H9 (cell line): ENCODE measurements at regions not wholly inside any gene's neighbourhood (a gene's known extent, or its start where the extent isn't known, plus 50 kb on each side); places are given as distances from the start of the nearest gene placed in this dataset.

Source experiments
- DNase-seq: peaks from one replicate; pipeline ENCODE4 v3.0.0-alpha.2; 2017
- H2AFZ ChIP-seq: one replicate; pipeline ENCODE4 v1.6.1; 2013; ENCODE audit warnings: mild to moderate bottlenecking, low read length, control low read depth, moderate library complexity
- H2AK5ac ChIP-seq: 2 replicates; pipeline ENCODE4 v1.6.1; 2013; ENCODE audit warnings: low read length, control low read depth, mixed read lengths; ENCODE audit not compliant: insufficient read length
- H2BK120ac ChIP-seq: one replicate; pipeline ENCODE4 v1.6.1; 2013; ENCODE audit warnings: low read depth, mild to moderate bottlenecking, low read length, control low read depth, inconsistent platforms; ENCODE audit not compliant: poor library complexity, severe bottlenecking
- H2BK12ac ChIP-seq: 2 replicates; pipeline ENCODE4 v1.6.1; 2013; ENCODE audit warnings: low read length, control low read depth, mixed read lengths, low read depth; ENCODE audit not compliant: insufficient read length
- H2BK15ac ChIP-seq: 2 replicates; pipeline ENCODE4 v1.6.1; 2013; ENCODE audit warnings: low read depth, low read length, control low read depth
- H2BK20ac ChIP-seq: one replicate; pipeline ENCODE4 v1.6.1; 2013; ENCODE audit warnings: low read depth, mild to moderate bottlenecking, low read length, control low read depth, inconsistent platforms; ENCODE audit not compliant: poor library complexity, severe bottlenecking
- H2BK5ac ChIP-seq: 2 replicates; pipeline ENCODE4 v1.6.1; 2013; ENCODE audit warnings: low read length, control low read depth, mixed read lengths; ENCODE audit not compliant: insufficient read length
- H3K14ac ChIP-seq: 2 replicates; pipeline ENCODE4 v1.6.1; 2013; ENCODE audit warnings: low read length, control low read depth; ENCODE audit not compliant: insufficient read depth
- H3K18ac ChIP-seq: 2 replicates; pipeline ENCODE4 v1.6.1; 2013; ENCODE audit warnings: low read depth, mild to moderate bottlenecking, mixed read lengths, low read length, control low read depth; ENCODE audit not compliant: insufficient read length
- H3K23ac ChIP-seq: 2 replicates; pipeline ENCODE4 v1.6.1; 2013; ENCODE audit warnings: low read length, control low read depth, mixed read lengths, low read depth; ENCODE audit not compliant: insufficient read length
- H3K23me2 ChIP-seq: 2 replicates; pipeline ENCODE4 v1.6.1; 2013; ENCODE audit warnings: low read depth, mild to moderate bottlenecking, mixed read lengths, low read length, control low read depth; ENCODE audit not compliant: insufficient read length, poor library complexity, severe bottlenecking
- H3K27ac ChIP-seq: 2 replicates; pipeline ENCODE4 v1.5.1; 2013; ENCODE audit warnings: low read length, control low read depth, mixed read lengths, low read depth; ENCODE audit not compliant: insufficient read length
- H3K27me3 ChIP-seq: 2 replicates; pipeline ENCODE4 v1.6.1; 2013; ENCODE audit warnings: low read length, control low read depth, inconsistent platforms; ENCODE audit not compliant: insufficient read depth
- H3K4ac ChIP-seq: 2 replicates; pipeline ENCODE4 v1.6.1; 2013; ENCODE audit warnings: low read depth, mild to moderate bottlenecking, control low read depth, inconsistent platforms, low read length, moderate library complexity
- H3K4me1 ChIP-seq: 2 replicates; pipeline ENCODE4 v1.6.1; 2013; ENCODE audit warnings: low read length, control low read depth, inconsistent platforms; ENCODE audit not compliant: insufficient read depth
- H3K4me2 ChIP-seq: 2 replicates; pipeline ENCODE4 v1.6.1; 2013; ENCODE audit warnings: low read length, control low read depth, mixed read lengths; ENCODE audit not compliant: insufficient read length, insufficient read depth
- H3K56ac ChIP-seq: 2 replicates; pipeline ENCODE4 v1.6.1; 2013; ENCODE audit warnings: low read depth, mild to moderate bottlenecking, mixed read lengths, low read length, control low read depth; ENCODE audit not compliant: insufficient read length
- H3K79me1 ChIP-seq: 2 replicates; pipeline ENCODE4 v1.6.1; 2013; ENCODE audit warnings: low read depth, mild to moderate bottlenecking, moderate library complexity, low read length, control low read depth, inconsistent platforms; ENCODE audit not compliant: insufficient read depth, poor library complexity, severe bottlenecking
- H3K79me2 ChIP-seq: 2 replicates; pipeline ENCODE4 v1.6.1; 2013; ENCODE audit warnings: low read length, control low read depth, inconsistent platforms; ENCODE audit not compliant: insufficient read depth
- H3K9ac ChIP-seq: 2 replicates; pipeline ENCODE4 v1.6.1; 2013; ENCODE audit warnings: low read length, control low read depth, mixed read lengths; ENCODE audit not compliant: insufficient read length; ENCODE audit errors: extremely low read depth
- H3K9me3 ChIP-seq: one replicate; pipeline ENCODE4 v1.6.1; 2013; ENCODE audit warnings: low read depth, low read length, inconsistent platforms; ENCODE audit not compliant: control insufficient read depth
- H3T11ph ChIP-seq: one replicate; pipeline ENCODE4 v1.6.1; 2013; ENCODE audit warnings: mild to moderate bottlenecking, low read length, control low read depth, inconsistent platforms
- H4K20me1 ChIP-seq: one replicate; pipeline ENCODE4 v1.6.1; 2013; ENCODE audit not compliant: control insufficient read depth, insufficient read length, insufficient read depth
- H4K5ac ChIP-seq: 2 replicates; pipeline ENCODE4 v1.6.1; 2013; ENCODE audit warnings: low read depth, mild to moderate bottlenecking, mixed read lengths, low read length, control low read depth; ENCODE audit not compliant: insufficient read length
- H4K8ac ChIP-seq: replicated peaks from 2 replicates; pipeline ENCODE4 v1.6.1; 2013; ENCODE audit warnings: low read length, control low read depth, mixed read lengths, low read depth; ENCODE audit not compliant: insufficient read length
- H4K91ac ChIP-seq: 2 replicates; pipeline ENCODE4 v1.6.1; 2013; ENCODE audit warnings: low read depth, mild to moderate bottlenecking, moderate library complexity, mixed read lengths, low read length, control low read depth; ENCODE audit not compliant: insufficient read length
- H3K27ac Mint-ChIP-seq, 3 experiments: 2 replicates in 2 of 3; 3 replicates in 1 of 3; pipeline ENCODE4 v1.8.0; 2020 to 2021; ENCODE audit warnings: mixed read lengths in 3 of 3, mild to moderate bottlenecking in 1 of 3, moderate library complexity in 1 of 3
- H3K27me3 Mint-ChIP-seq: 2 replicates; pipeline ENCODE4 v1.8.0; 2021; ENCODE audit warnings: low read depth, mild to moderate bottlenecking, moderate library complexity, mixed read lengths
- H3K36me3 Mint-ChIP-seq, 3 experiments: 2 replicates in 2 of 3; 3 replicates in 1 of 3; pipeline ENCODE4 v1.8.0; 2020 to 2021; ENCODE audit warnings: low read depth in 3 of 3, mixed read lengths in 3 of 3; ENCODE audit not compliant: insufficient read depth in 1 of 3
- H3K4me1 Mint-ChIP-seq, 2 experiments: 2 replicates each; pipeline ENCODE4 v1.8.0; 2020; ENCODE audit warnings: mixed read lengths in 2 of 2
- H3K4me3 Mint-ChIP-seq, 2 experiments: 2 replicates in 1 of 2; 3 replicates in 1 of 2; pipeline ENCODE4 v1.8.0; 2020 to 2021; ENCODE audit warnings: mild to moderate bottlenecking in 2 of 2, mixed read lengths in 2 of 2, moderate library complexity in 1 of 2
- H3K9me3 Mint-ChIP-seq, 2 experiments: 2 replicates in 1 of 2; 3 replicates in 1 of 2; pipeline ENCODE4 v1.8.0; 2020; ENCODE audit warnings: mild to moderate bottlenecking in 2 of 2, mixed read lengths in 2 of 2, moderate library complexity in 1 of 2
- WGBS: extraction: QIAGEN DNeasy Blood & Tissue Kit; methylation state at CpG from one replicate; pipeline ENCODE4 v1.1.7; 2013; ENCODE audit warnings: missing lambda C conversion rate, low lambda C conversion rate, mixed read lengths; ENCODE audit not compliant: insufficient read length; ENCODE audit errors: extremely low coverage; 5-methylcytosine and 5-hydroxymethylcytosine counted together
- TF ChIP-seq, protein P1 (sequence below): fragments of 200-600 bp; sonication (generic); conservative IDR thresholded peaks from 3 replicates; pipeline ENCODE4 v1.8.0; 2021; ENCODE audit warnings: antibody characterized with exemption, mild to moderate bottlenecking

DNA sequence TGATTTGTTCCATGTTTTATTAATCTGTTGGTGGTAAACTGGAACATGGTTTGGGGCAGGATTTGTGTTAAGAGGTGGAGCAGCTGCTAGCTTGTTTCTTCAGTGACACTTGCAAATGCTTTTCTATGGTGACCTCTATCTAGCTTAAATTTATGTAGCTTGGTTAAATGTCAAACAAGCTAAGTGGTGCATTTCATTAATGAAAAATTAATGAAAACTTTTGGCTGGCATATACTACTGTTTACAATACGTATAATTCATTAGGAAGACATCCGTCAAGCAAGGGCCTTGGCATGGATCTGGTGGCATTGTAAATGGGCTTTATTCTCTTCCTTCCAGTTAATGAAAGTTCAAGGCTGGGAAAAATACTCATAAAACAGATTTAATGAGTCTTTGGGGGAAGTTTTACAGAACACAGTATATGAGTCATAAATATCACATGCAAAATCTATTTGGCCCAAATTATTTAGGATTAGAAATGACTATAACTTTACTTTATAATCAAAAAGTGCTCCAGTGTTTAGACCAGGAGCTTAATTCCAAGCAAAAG lies 807.7 kb upstream of the SEL1L start:
- no peaks in the 10 kb centered on the region for H3K9me3 ChIP-seq
- TF ChIP-seq, protein P1, sequence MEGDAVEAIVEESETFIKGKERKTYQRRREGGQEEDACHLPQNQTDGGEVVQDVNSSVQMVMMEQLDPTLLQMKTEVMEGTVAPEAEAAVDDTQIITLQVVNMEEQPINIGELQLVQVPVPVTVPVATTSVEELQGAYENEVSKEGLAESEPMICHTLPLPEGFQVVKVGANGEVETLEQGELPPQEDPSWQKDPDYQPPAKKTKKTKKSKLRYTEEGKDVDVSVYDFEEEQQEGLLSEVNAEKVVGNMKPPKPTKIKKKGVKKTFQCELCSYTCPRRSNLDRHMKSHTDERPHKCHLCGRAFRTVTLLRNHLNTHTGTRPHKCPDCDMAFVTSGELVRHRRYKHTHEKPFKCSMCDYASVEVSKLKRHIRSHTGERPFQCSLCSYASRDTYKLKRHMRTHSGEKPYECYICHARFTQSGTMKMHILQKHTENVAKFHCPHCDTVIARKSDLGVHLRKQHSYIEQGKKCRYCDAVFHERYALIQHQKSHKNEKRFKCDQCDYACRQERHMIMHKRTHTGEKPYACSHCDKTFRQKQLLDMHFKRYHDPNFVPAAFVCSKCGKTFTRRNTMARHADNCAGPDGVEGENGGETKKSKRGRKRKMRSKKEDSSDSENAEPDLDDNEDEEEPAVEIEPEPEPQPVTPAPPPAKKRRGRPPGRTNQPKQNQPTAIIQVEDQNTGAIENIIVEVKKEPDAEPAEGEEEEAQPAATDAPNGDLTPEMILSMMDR, result no peak
- H3K27me3 Mint-ChIP-seq, result no peaks in the 10 kb centered on the region; the same call in 1 of the 2 replicates
- H3K4me1 ChIP-seq, result no peaks in the 10 kb centered on the region
- no peaks in the 10 kb centered on the region for H3K27me3 ChIP-seq
- no peak overlapping the region for H2AK5ac ChIP-seq
- H3K79me2 ChIP-seq, result no peaks in the 10 kb centered on the region
- H3K79me1 ChIP-seq, result no peaks in the 10 kb centered on the region
- H3K4ac ChIP-seq, result no peak overlapping the region
- no peak overlapping the region for H2BK20ac ChIP-seq
- H3K27ac Mint-ChIP-seq, result no peak overlapping the region
- no peak overlapping the region for H3K4me3 Mint-ChIP-seq
- H3K23me2 ChIP-seq, result no peaks in the 10 kb centered on the region
- no peak overlapping the region for H3K27ac ChIP-seq
- H3T11ph ChIP-seq, result no peak overlapping the region
- H3K36me3 Mint-ChIP-seq, result peaks cover 0 to 8% (median 0%) of the 10 kb centered on the region in 3 experiments; a peak in 4 of 7 replicates
- no peak overlapping the region for H2BK120ac ChIP-seq
- H3K4me1 Mint-ChIP-seq, result no peaks in the 10 kb centered on the region
- H3K14ac ChIP-seq, result no peak overlapping the region
- H4K5ac ChIP-seq, result no peak overlapping the region
- no peak for DNase-seq
- H3K18ac ChIP-seq, result no peak overlapping the region
- no peak overlapping the region for H2AFZ ChIP-seq
- no peaks in the 10 kb centered on the region for H4K20me1 ChIP-seq
- whole genome bisulfite sequencing, result no CpG with 5 or more reads among the region's 2 CpGs
- H3K23ac ChIP-seq, result no peak overlapping the region
- no peak overlapping the region for H3K4me2 ChIP-seq
- H4K8ac ChIP-seq, result no peak overlapping the region
- H3K9me3 Mint-ChIP-seq, result peaks cover 6 to 11% of the 10 kb centered on the region in 2 experiments; a peak in 4 of 5 replicates
- no peak overlapping the region for H2BK5ac ChIP-seq
- no peak overlapping the region for H3K9ac ChIP-seq
- no peak overlapping the region for H4K91ac ChIP-seq
- H2BK12ac ChIP-seq, result no peak overlapping the region
- no peak overlapping the region for H3K56ac ChIP-seq
- no peak overlapping the region for H2BK15ac ChIP-seq
